SKM-1 treated with dmso at 0.1 percent for 144 hours (cell line): ENCODE measurements at regions not wholly inside any gene's neighbourhood (a gene's known extent, or its start where the extent isn't known, plus 50 kb on each side); places are given as distances from the start of the nearest gene placed in this dataset.

Source experiments
- DNase-seq: peaks from one replicate; lab custom pipeline; 2025; ENCODE audit not compliant: unreplicated experiment; lab: John Stamatoyannopoulos, UW

GRCh38 chr9:2925016-2925415 lies 81.1 kb upstream of the PUM3 start:
- no peak for DNase-seq

DNA sequence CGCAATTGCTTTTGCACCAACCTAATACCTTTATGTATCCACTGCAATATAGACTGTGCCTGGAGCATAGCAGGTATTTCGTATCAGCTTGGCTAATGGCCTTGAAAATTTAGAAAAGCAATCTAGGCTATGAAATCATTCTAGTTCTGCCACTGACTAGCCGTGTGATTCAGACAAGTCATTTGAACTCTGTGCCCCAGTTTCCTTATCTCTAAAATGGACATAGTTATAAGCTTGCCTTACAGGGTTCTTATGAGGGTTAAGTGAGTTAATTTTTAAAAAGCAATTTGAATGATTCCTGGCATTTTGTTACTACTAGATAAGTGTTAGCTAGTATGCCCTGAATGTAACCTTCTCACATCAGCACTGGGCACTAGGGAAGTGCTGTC lies 80.5 kb upstream of the PUM3 start:
- no peak for DNase-seq

DNA sequence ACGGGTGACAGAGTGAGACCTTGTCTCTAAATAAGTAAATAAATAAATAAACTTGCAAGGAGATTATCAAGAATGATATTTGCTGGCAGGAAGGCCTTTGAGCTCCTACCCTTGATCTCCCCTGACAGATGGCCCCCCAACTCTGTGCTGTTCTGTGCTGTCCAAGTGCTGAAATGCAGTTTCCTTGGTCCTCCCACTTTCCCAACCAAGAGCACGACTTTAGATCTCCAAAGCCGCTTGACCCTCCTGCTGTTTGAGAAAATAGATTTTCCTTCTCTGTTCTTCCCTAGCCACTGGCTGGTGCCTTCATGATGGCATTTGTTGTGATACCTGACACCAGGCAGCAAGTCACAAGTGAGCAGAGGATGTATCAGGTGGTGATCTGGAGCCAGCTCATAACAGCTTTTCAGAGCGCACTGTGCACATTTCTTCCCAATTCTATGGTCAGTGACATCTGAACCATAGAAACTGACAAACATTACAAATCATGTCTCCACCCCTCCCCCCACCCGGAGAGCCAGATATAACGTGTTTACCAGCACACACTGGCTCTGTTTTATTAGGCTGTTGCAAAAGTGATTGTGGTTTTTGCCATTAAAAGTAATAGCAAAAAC lies 80.0 kb upstream of the PUM3 start:
- no peak for DNase-seq

- DNase-seq = no peak
Measured at GRCh38 chr9:2919347-2919746, 75.5 kb upstream of the PUM3 start.

GRCh38 chr9:2916382-2916985 lies 72.6 kb upstream of the PUM3 start:
- no peak for DNase-seq

- DNase-seq = no peak
Measured at GRCh38 chr9:2913026-2913425, 69.1 kb upstream of the PUM3 start.

DNA sequence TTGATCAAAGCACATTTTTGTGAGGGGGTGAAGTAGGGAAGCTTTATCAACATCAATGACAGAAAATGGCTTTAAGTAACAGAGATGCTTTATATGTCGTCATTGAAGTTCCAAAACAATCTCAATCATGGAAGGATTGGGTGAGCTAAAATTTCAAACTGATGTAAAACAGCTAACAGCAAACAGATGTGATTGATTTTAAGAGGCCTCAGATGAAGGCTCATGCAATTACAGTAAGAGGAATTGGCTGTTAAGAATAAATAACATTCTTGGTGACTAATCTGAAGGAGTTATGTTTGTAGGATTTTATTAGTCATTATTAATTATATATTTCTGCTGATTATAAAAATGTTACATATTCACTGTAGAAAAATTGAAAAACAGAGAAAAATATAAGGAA lies 63.5 kb upstream of the PUM3 start:
- no peak for DNase-seq

- no peak for DNase-seq
Measured at GRCh38 chr9:2904242-2904930, 60.5 kb upstream of the PUM3 start.
